ENCODE measurements at regions not wholly inside any gene's neighbourhood (a gene's known extent, or its start where the extent isn't known, plus 50 kb on each side); places are given as distances from the start of the nearest gene placed in this dataset.

- no peak for TF ChIP-seq CTCF (IDR thresholded peaks at IDR 0.05; ENCODE audit: insufficient read depth, low read length, poor library complexity, severe bottlenecking)
- Histone ChIP-seq H3K4me3 (ENCODE audit: low read depth, low read length) (no peak overlapping the region), H3K27me3 (ENCODE audit: control insufficient read depth, insufficient read depth, low read length) (no peaks in the 10 kb centered on the region), H3K36me3 (ENCODE audit: control insufficient read depth, insufficient read depth, low read length) (no peaks in the 10 kb centered on the region)
- DNase-seq (ENCODE audit: low read depth): no peak
Measured at GRCh38 chr6:43837507-43837906, 67.5 kb downstream of the VEGFA start.

- Histone ChIP-seq H3K36me3 (ENCODE audit: control insufficient read depth, insufficient read depth, low read length) (no peaks in the 10 kb centered on the region), H3K27me3 (ENCODE audit: control insufficient read depth, insufficient read depth, low read length) (no peaks in the 10 kb centered on the region), H3K4me3 (ENCODE audit: low read depth, low read length) (no peak overlapping the region)
- TF ChIP-seq CTCF (IDR thresholded peaks at IDR 0.05; ENCODE audit: insufficient read depth, low read length, poor library complexity, severe bottlenecking): no peak
- DNase-seq (ENCODE audit: low read depth): no peak
Measured at GRCh38 chr6:43836507-43837240, 66.7 kb downstream of the VEGFA start.
